OCI-LY7 (cell line): ENCODE measurements at regions not wholly inside any gene's neighbourhood (a gene's known extent, or its start where the extent isn't known, plus 50 kb on each side); places are given as distances from the start of the nearest gene placed in this dataset.

ENCODE experiments used
- EZH2phosphoT487 ChIP-seq: fragments of 200-600 bp; sonication (generic); IDR thresholded peaks from 2 replicates; pipeline ENCODE4 v1.6.1; 2018; ENCODE audit warnings: low read depth, borderline replicate concordance, mild to moderate bottlenecking, mixed run types, antibody characterized with exemption, low read length, moderate library complexity, mixed read lengths
- TF ChIP-seq, protein P1 (sequence below): fragments of 200-600 bp; sonication (generic); conservative IDR thresholded peaks from 2 replicates; pipeline ENCODE4 v1.5.1; 2014; ENCODE audit warnings: mild to moderate bottlenecking, antibody characterized with exemption, low read length, moderate library complexity, mixed read lengths

- TF ChIP-seq, protein P1, sequence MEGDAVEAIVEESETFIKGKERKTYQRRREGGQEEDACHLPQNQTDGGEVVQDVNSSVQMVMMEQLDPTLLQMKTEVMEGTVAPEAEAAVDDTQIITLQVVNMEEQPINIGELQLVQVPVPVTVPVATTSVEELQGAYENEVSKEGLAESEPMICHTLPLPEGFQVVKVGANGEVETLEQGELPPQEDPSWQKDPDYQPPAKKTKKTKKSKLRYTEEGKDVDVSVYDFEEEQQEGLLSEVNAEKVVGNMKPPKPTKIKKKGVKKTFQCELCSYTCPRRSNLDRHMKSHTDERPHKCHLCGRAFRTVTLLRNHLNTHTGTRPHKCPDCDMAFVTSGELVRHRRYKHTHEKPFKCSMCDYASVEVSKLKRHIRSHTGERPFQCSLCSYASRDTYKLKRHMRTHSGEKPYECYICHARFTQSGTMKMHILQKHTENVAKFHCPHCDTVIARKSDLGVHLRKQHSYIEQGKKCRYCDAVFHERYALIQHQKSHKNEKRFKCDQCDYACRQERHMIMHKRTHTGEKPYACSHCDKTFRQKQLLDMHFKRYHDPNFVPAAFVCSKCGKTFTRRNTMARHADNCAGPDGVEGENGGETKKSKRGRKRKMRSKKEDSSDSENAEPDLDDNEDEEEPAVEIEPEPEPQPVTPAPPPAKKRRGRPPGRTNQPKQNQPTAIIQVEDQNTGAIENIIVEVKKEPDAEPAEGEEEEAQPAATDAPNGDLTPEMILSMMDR, result no peak
- TF ChIP-seq EZH2phosphoT487, result no peak
Observed at GRCh38 chr10:9615189-9615588, 1402.5 kb upstream of the CELF2 start.
